ENCODE measurements at regions not wholly inside any gene's neighbourhood (a gene's known extent, or its start where the extent isn't known, plus 50 kb on each side); places are given as distances from the start of the nearest gene placed in this dataset.

- no peak for DNase-seq (ENCODE audit: low read depth in 1 of 2, low spot score in 1 of 2)
- Histone ChIP-seq H3K4me3 (replicated peaks; ENCODE audit: insufficient read depth, low read length) (no peak overlapping the region), H3K27ac (replicated peaks) (no peak overlapping the region), H3K27me3 (ENCODE audit: insufficient read depth, poor library complexity, severe bottlenecking) (peaks cover 3% of the 10 kb centered on the region)
- TF ChIP-seq SPI1 (IDR thresholded peaks at IDR 0.05; ENCODE audit: borderline replicate concordance, low read depth) (no peak), POLR2AphosphoS5 (IDR thresholded peaks at IDR 0.05; ENCODE audit: low read depth) (no peak), CTCF (IDR thresholded peaks at IDR 0.05; ENCODE audit: insufficient read depth, low read length) (no peak), REST (IDR thresholded peaks at IDR 0.05; ENCODE audit: insufficient replicate concordance, low read depth) (no peak), GABPA (IDR thresholded peaks at IDR 0.05; ENCODE audit: low read depth) (no peak)
These were observed 84.8 kb upstream of the WDR44 start for GRCh38 chrX:118261151-118261550.

- TF ChIP-seq CTCF (IDR thresholded peaks at IDR 0.05; ENCODE audit: insufficient read depth, low read length): no peak
- TF ChIP-seq SPI1 (IDR thresholded peaks at IDR 0.05; ENCODE audit: borderline replicate concordance, low read depth): no peak
- TF ChIP-seq GABPA (IDR thresholded peaks at IDR 0.05; ENCODE audit: low read depth): no peak
- no peak overlapping the region for H3K4me3 ChIP-seq (replicated peaks; ENCODE audit: insufficient read depth, low read length)
- H3K27ac ChIP-seq (replicated peaks): no peak overlapping the region
These were observed 74.1 kb upstream of the WDR44 start for GRCh38 chrX:118271775-118272174.

GRCh38 chrX:118272242-118272641, 73.7 kb upstream of the WDR44 start:
- no peak for TF ChIP-seq SPI1 (IDR thresholded peaks at IDR 0.05; ENCODE audit: borderline replicate concordance, low read depth)
- no peak for TF ChIP-seq REST (IDR thresholded peaks at IDR 0.05; ENCODE audit: insufficient replicate concordance, low read depth)
- TF ChIP-seq CTCF (IDR thresholded peaks at IDR 0.05; ENCODE audit: insufficient read depth, low read length): no peak
- TF ChIP-seq GABPA (IDR thresholded peaks at IDR 0.05; ENCODE audit: low read depth): no peak
- no peak for TF ChIP-seq POLR2AphosphoS5 (IDR thresholded peaks at IDR 0.05; ENCODE audit: low read depth)
- H3K4me3 ChIP-seq (replicated peaks; ENCODE audit: insufficient read depth, low read length): no peak overlapping the region
- H3K27ac ChIP-seq (replicated peaks): no peak overlapping the region
- no peak for DNase-seq (ENCODE audit: low read depth in 1 of 2, low spot score in 1 of 2)
- no peaks in the 10 kb centered on the region for H3K27me3 ChIP-seq (ENCODE audit: insufficient read depth, poor library complexity, severe bottlenecking)

More at GRCh38 chrX:118271775-118272174, 74.1 kb upstream of the WDR44 start:
- H3K27me3 ChIP-seq (ENCODE audit: insufficient read depth, poor library complexity, severe bottlenecking): no peaks in the 10 kb centered on the region
- DNase-seq (ENCODE audit: low read depth in 1 of 2, low spot score in 1 of 2): no peak

- Histone ChIP-seq H3K27ac (replicated peaks) (no peak overlapping the region), H3K27me3 (ENCODE audit: insufficient read depth, poor library complexity, severe bottlenecking) (no peaks in the 10 kb centered on the region), H3K4me3 (replicated peaks; ENCODE audit: insufficient read depth, low read length) (no peak overlapping the region)
- TF ChIP-seq REST (IDR thresholded peaks at IDR 0.05; ENCODE audit: insufficient replicate concordance, low read depth) (no peak), CTCF (IDR thresholded peaks at IDR 0.05; ENCODE audit: insufficient read depth, low read length) (no peak), SPI1 (IDR thresholded peaks at IDR 0.05; ENCODE audit: borderline replicate concordance, low read depth) (no peak), POLR2AphosphoS5 (IDR thresholded peaks at IDR 0.05; ENCODE audit: low read depth) (no peak), GABPA (IDR thresholded peaks at IDR 0.05; ENCODE audit: low read depth) (no peak)
- no peak for DNase-seq (ENCODE audit: low read depth in 1 of 2, low spot score in 1 of 2)
These were observed 59.7 kb upstream of the WDR44 start for GRCh38 chrX:118286066-118286762.
